Trophoblast cell (in vitro differentiated cells and primary cell): ENCODE measurements at regions not wholly inside any gene's neighbourhood (a gene's known extent, or its start where the extent isn't known, plus 50 kb on each side); places are given as distances from the start of the nearest gene placed in this dataset.

Experiments used
- DNase-seq, 2 donors: peaks; one replicate each; pipeline ENCODE4 v3.0.0-alpha.2; 2016
- H2AFZ ChIP-seq: 2 replicates; pipeline ENCODE4 v1.6.1; 2013; ENCODE audit warnings: low read length, moderate library complexity, mild to moderate bottlenecking; ENCODE audit not compliant: insufficient read depth, poor library complexity
- H2AK5ac ChIP-seq: 2 replicates; pipeline ENCODE4 v1.6.1; 2013; ENCODE audit warnings: mild to moderate bottlenecking, low read length
- H2BK120ac ChIP-seq: 2 replicates; pipeline ENCODE4 v1.6.1; 2013; ENCODE audit warnings: low read length, mild to moderate bottlenecking, moderate library complexity; ENCODE audit not compliant: insufficient read depth, poor library complexity
- H2BK12ac ChIP-seq: 2 replicates; pipeline ENCODE4 v1.6.1; 2013; ENCODE audit warnings: mild to moderate bottlenecking, low read length, moderate library complexity
- H2BK5ac ChIP-seq: 2 replicates; pipeline ENCODE4 v1.6.1; 2013; ENCODE audit warnings: low read length, low read depth, moderate library complexity, mild to moderate bottlenecking; ENCODE audit not compliant: poor library complexity
- H3K14ac ChIP-seq: 2 replicates; pipeline ENCODE4 v1.6.1; 2013; ENCODE audit warnings: mild to moderate bottlenecking, low read length
- H3K18ac ChIP-seq: 2 replicates; pipeline ENCODE4 v1.6.1; 2013; ENCODE audit warnings: mild to moderate bottlenecking, low read length
- H3K23ac ChIP-seq: 2 replicates; pipeline ENCODE4 v1.6.1; 2013; ENCODE audit warnings: low read length
- H3K27ac ChIP-seq: 2 replicates; pipeline ENCODE4 v1.5.1; 2013; ENCODE audit warnings: low read depth, mild to moderate bottlenecking, inconsistent platforms, low read length, moderate library complexity
- H3K27me3 ChIP-seq: 2 replicates; pipeline ENCODE4 v1.6.1; 2013; ENCODE audit warnings: inconsistent platforms, mild to moderate bottlenecking, low read length, moderate library complexity; ENCODE audit not compliant: insufficient read depth
- H3K36me3 ChIP-seq, 2 experiments: 1 replicate in 1 of 2; 2 replicates in 1 of 2; pipeline ENCODE4 v1.6.1; 2013; ENCODE audit warnings: low read length in 2 of 2, mild to moderate bottlenecking in 2 of 2, moderate library complexity in 1 of 2; ENCODE audit not compliant: insufficient read depth in 2 of 2, control insufficient read depth in 1 of 2
- H3K4ac ChIP-seq: 2 replicates; pipeline ENCODE4 v1.6.1; 2013; ENCODE audit warnings: low read depth, mild to moderate bottlenecking, low read length, moderate library complexity
- H3K4me1 ChIP-seq, 2 experiments: 1 replicate in 1 of 2; 2 replicates in 1 of 2; pipeline ENCODE4 v1.6.1; 2013; ENCODE audit warnings: low read length in 2 of 2, mild to moderate bottlenecking in 2 of 2, moderate library complexity in 1 of 2; ENCODE audit not compliant: insufficient read depth in 2 of 2, control insufficient read depth in 1 of 2
- H3K4me2 ChIP-seq: 2 replicates; pipeline ENCODE4 v1.6.1; 2013; ENCODE audit warnings: inconsistent platforms, mild to moderate bottlenecking, low read length, moderate library complexity
- H3K4me3 ChIP-seq: 2 replicates; pipeline ENCODE4 v1.5.1; 2013; ENCODE audit warnings: mild to moderate bottlenecking, low read depth, low read length, inconsistent platforms
- H3K79me1 ChIP-seq: one replicate; pipeline ENCODE4 v1.6.1; 2013; ENCODE audit warnings: low read length
- H3K79me2 ChIP-seq: 2 replicates; pipeline ENCODE4 v1.6.1; 2013; ENCODE audit warnings: low read length, mild to moderate bottlenecking; ENCODE audit not compliant: control insufficient read depth, insufficient read depth, poor library complexity
- H3K9ac ChIP-seq: 2 replicates; pipeline ENCODE4 v1.6.1; 2013; ENCODE audit warnings: mild to moderate bottlenecking, low read length
- H3K9me3 ChIP-seq: 2 replicates; pipeline ENCODE4 v1.6.1; 2013; ENCODE audit warnings: low read depth, mild to moderate bottlenecking, control low read depth, inconsistent platforms, low read length; ENCODE audit not compliant: insufficient read depth
- H4K12ac ChIP-seq: 2 replicates; pipeline ENCODE4 v1.6.1; 2013; ENCODE audit warnings: low read depth, mild to moderate bottlenecking, low read length, moderate library complexity
- H4K8ac ChIP-seq: 2 replicates; pipeline ENCODE4 v1.6.1; 2013; ENCODE audit warnings: low read depth, mild to moderate bottlenecking, low read length, moderate library complexity
- H4K91ac ChIP-seq: one replicate; pipeline ENCODE4 v1.6.1; 2013; ENCODE audit warnings: low read depth, mild to moderate bottlenecking, low read length, moderate library complexity
- WGBS: extraction: QIAGEN DNeasy Blood & Tissue Kit; methylation state at CpG from one replicate; pipeline ENCODE4 v1.1.7; 2013; ENCODE audit warnings: missing lambda C conversion rate; ENCODE audit not compliant: insufficient read length, insufficient coverage; ENCODE audit errors: extremely low coverage; 5-methylcytosine and 5-hydroxymethylcytosine counted together

DNA sequence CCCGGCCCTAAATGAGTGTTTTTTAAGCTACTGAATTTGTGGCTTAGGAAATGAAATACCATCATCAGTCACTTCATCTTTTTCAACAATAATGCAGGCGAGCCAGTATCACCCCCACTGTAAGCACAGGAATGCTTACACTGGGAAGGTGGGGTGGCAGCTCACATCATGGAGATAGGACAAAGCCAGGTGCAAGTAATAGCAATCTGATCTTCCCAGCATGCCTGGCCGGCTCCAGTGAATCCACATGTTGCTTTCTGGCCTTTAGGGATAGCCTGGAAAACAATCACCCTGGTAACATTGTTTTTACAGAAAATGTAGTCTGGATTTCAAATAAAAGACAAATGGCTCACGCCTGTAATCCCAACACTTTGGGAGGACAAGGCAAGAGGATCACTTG lies 140.9 kb upstream of the SOD1 start:
- H3K79me1 ChIP-seq, result no peaks in the 10 kb centered on the region
- WGBS, result no CpG with 5 or more reads among the region's 4 CpGs
- no peak overlapping the region for H2BK120ac ChIP-seq
- no peak overlapping the region for H4K91ac ChIP-seq
- H3K79me2 ChIP-seq, result no peaks in the 10 kb centered on the region
- H3K4me3 ChIP-seq, result no peak overlapping the region
- no peak overlapping the region for H3K4ac ChIP-seq
- H3K4me1 ChIP-seq, result peaks cover 0 to 5% of the 10 kb centered on the region in 2 experiments
- H4K12ac ChIP-seq, result no peak overlapping the region
- no peak overlapping the region for H3K9ac ChIP-seq
- no peak overlapping the region for H2BK12ac ChIP-seq
- H3K23ac ChIP-seq, result no peak overlapping the region
- H3K4me2 ChIP-seq, result no peak overlapping the region
- H3K9me3 ChIP-seq, result no peaks in the 10 kb centered on the region
- H2AK5ac ChIP-seq, result no peak overlapping the region
- peak; percentile 40 to 64 for DNase-seq
- no peak overlapping the region for H3K18ac ChIP-seq
- no peak overlapping the region for H2AFZ ChIP-seq
- no peak overlapping the region for H3K14ac ChIP-seq
- H3K27me3 ChIP-seq, result no peaks in the 10 kb centered on the region
- no peak overlapping the region for H3K27ac ChIP-seq
- H4K8ac ChIP-seq, result no peak overlapping the region
- no peak overlapping the region for H2BK5ac ChIP-seq
- H3K36me3 ChIP-seq, result no peaks in the 10 kb centered on the region

DNA sequence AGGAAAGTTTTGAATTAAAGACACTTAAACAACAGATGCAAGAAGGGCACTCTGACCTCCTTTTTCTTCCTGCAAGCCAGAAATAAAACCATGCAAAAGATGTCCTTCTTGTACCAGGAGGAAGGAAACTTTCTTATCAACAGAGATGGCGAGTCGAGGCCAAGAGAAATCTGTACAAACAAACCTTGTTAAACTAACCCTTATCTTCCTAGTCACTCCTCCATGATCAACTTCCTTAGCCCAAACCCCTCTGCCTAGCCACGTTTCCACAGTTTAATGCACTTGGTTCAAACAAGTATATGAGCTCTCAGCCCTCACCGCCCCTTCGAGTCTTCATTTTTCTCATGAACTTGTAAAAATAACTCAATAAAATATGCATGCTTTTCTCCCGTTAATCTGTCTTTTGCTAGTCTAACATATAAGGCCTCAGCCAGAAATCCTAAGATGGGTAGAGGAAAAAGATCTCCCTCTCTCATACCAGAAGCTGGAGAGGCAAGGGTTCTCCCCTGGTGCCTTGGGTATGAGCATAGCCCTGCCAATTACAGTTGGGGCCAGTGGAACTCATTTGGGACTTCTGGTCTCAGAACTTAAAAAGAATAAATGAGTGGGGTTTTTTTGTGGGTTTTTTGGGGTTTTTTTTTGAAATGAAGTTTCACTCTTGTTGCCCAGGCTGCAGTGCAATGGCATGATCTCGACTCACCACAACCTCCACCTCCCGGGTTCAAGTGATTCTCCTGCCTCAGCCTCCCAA lies 141.7 kb upstream of the SOD1 start:
- Histone ChIP-seq H3K27ac (no peak overlapping the region), H4K8ac (no peak overlapping the region), H3K14ac (no peak overlapping the region), H3K4me1 (peaks cover 0 to 5% of the 10 kb centered on the region in 2 experiments), H2BK120ac (no peak overlapping the region), H4K91ac (no peak overlapping the region), H3K9me3 (no peaks in the 10 kb centered on the region), H3K18ac (no peak overlapping the region), H3K4me2 (no peak overlapping the region), H3K4ac (no peak overlapping the region), H3K79me1 (no peaks in the 10 kb centered on the region), H2AK5ac (no peak overlapping the region), H2BK12ac (no peak overlapping the region), H4K12ac (no peak overlapping the region), H3K27me3 (no peaks in the 10 kb centered on the region), H3K23ac (no peak overlapping the region), H3K79me2 (no peaks in the 10 kb centered on the region), H3K36me3 (no peaks in the 10 kb centered on the region), H3K9ac (no peak overlapping the region), H3K4me3 (no peak overlapping the region), H2AFZ (no peak overlapping the region), H2BK5ac (no peak overlapping the region)
- no CpG with 5 or more reads among the region's 8 CpGs for WGBS
- no peak for DNase-seq

DNA sequence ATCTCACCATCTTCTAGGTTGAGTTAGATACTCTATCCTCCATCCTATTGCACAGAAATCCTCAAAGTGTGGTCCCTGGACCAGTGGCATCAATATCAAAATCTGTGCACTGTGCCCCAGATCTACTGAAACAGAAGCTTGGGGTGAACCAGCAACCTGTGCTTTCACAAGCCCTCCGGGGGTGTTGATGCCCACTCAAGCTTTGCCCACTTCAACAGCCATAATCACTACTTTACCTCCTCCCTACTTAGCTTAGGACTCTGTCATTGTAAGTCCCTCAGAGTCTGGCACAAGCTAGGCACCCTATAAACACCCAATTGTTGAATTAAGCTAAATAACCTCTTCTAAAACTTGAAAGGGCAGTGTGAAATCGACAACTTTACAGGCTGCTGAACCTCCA lies 144.2 kb upstream of the SOD1 start:
- Histone ChIP-seq H3K27me3 (no peaks in the 10 kb centered on the region), H2BK5ac (no peak overlapping the region), H3K27ac (no peak overlapping the region), H3K23ac (no peak overlapping the region), H3K79me2 (no peaks in the 10 kb centered on the region), H3K36me3 (no peaks in the 10 kb centered on the region), H3K9me3 (no peaks in the 10 kb centered on the region), H3K79me1 (no peaks in the 10 kb centered on the region), H3K4me3 (no peak overlapping the region), H3K9ac (no peak overlapping the region), H2AK5ac (no peak overlapping the region), H3K14ac (no peak overlapping the region), H3K4me1 (peaks cover 0 to 5% of the 10 kb centered on the region in 2 experiments), H3K4ac (no peak overlapping the region), H3K4me2 (no peak overlapping the region), H2BK12ac (no peak overlapping the region), H4K91ac (no peak overlapping the region), H2BK120ac (no peak overlapping the region), H4K12ac (no peak overlapping the region), H3K18ac (no peak overlapping the region), H2AFZ (no peak overlapping the region), H4K8ac (no peak overlapping the region)
- no peak for DNase-seq
- WGBS, result no CpG with 5 or more reads among the region's 2 CpGs

DNA sequence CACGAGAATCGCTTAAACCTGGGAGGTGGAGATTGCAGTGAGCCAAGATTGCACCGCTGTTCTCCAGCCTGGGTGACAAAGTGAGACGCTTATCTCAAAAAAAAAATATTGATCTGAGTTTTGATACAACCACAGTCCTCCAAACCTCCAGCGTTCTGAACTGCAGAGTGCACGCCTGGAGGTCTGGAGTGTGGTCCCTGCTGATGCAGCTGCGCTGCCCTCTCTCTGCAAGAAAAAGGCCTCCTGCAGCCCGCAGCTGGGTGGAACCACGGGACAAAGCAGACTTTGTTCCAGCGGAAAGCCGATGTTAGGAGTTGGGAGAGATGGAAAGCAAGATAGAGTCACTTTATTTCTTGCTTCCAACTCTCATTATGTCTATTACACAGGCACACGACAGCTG lies 144.9 kb upstream of the SOD1 start:
- Histone ChIP-seq H2AFZ (no peak overlapping the region), H3K9me3 (no peaks in the 10 kb centered on the region), H4K8ac (no peak overlapping the region), H3K4me1 (peaks cover 5 to 9% of the 10 kb centered on the region in 2 experiments), H2BK120ac (no peak overlapping the region), H2BK12ac (no peak overlapping the region), H3K36me3 (no peaks in the 10 kb centered on the region), H3K9ac (no peak overlapping the region), H3K4me2 (no peak overlapping the region), H3K79me1 (no peaks in the 10 kb centered on the region), H4K12ac (no peak overlapping the region), H3K4ac (no peak overlapping the region), H3K23ac (no peak overlapping the region), H3K79me2 (no peaks in the 10 kb centered on the region), H3K27me3 (no peaks in the 10 kb centered on the region), H4K91ac (no peak overlapping the region), H2BK5ac (no peak overlapping the region), H3K18ac (no peak overlapping the region), H3K27ac (no peak overlapping the region), H2AK5ac (no peak overlapping the region), H3K14ac (no peak overlapping the region), H3K4me3 (no peak overlapping the region)
- DNase-seq, result peak in 1 of 2 donors; percentile 58
- no CpG with 5 or more reads among the region's 12 CpGs for WGBS
